T-helper 1 cell treated with Interleukin-12 subunit alpha and Interleukin-12 subunit beta and Interleukin-4 antibody, amounts not matched to agents 30 μg/mL and 1 μg/mL, for 36 hours (primary cell): ENCODE measurements at regions not wholly inside any gene's neighbourhood (a gene's known extent, or its start where the extent isn't known, plus 50 kb on each side); places are given as distances from the start of the nearest gene placed in this dataset.

ENCODE experiments used
- H3K27ac Mint-ChIP-seq: one replicate; pipeline ENCODE4 v1.8.0; 2021; ENCODE audit warnings: mild to moderate bottlenecking, mixed read lengths
- H3K27me3 Mint-ChIP-seq: one replicate; pipeline ENCODE4 v1.8.0; 2021; ENCODE audit warnings: low read depth, mixed read lengths
- H3K36me3 Mint-ChIP-seq: one replicate; pipeline ENCODE4 v1.8.0; 2021; ENCODE audit warnings: low read depth, mixed read lengths
- H3K4me1 Mint-ChIP-seq: one replicate; pipeline ENCODE4 v1.8.0; 2021; ENCODE audit warnings: low read depth, mixed read lengths
- H3K4me3 Mint-ChIP-seq: one replicate; pipeline ENCODE4 v1.8.0; 2021; ENCODE audit warnings: mild to moderate bottlenecking, moderate library complexity, mixed read lengths
- H3K9me3 Mint-ChIP-seq: one replicate; pipeline ENCODE4 v1.8.0; 2021; ENCODE audit warnings: mixed read lengths

- Mint-ChIP-seq H3K27ac (no peak overlapping the region), H3K4me1 (peaks cover 15% of the 10 kb centered on the region), H3K27me3 (no peaks in the 10 kb centered on the region), H3K9me3 (no peaks in the 10 kb centered on the region), H3K36me3 (peaks cover 1% of the 10 kb centered on the region), H3K4me3 (no peak overlapping the region)
Measured at GRCh38 chr13:30134578-30134977, 172.8 kb downstream of the KATNAL1 start.

- no peak overlapping the region for H3K4me3 Mint-ChIP-seq
- H3K4me1 Mint-ChIP-seq: peaks cover 15% of the 10 kb centered on the region
- no peaks in the 10 kb centered on the region for H3K9me3 Mint-ChIP-seq
- peaks cover 1% of the 10 kb centered on the region for H3K36me3 Mint-ChIP-seq
- no peak overlapping the region for H3K27ac Mint-ChIP-seq
- no peaks in the 10 kb centered on the region for H3K27me3 Mint-ChIP-seq
Measured at GRCh38 chr13:30133996-30134395, 173.4 kb downstream of the KATNAL1 start.

- peaks cover 1% of the 10 kb centered on the region for H3K36me3 Mint-ChIP-seq
- H3K4me1 Mint-ChIP-seq: peaks cover 18% of the 10 kb centered on the region
- no peak overlapping the region for H3K4me3 Mint-ChIP-seq
- H3K27ac Mint-ChIP-seq: no peak overlapping the region
- H3K27me3 Mint-ChIP-seq: no peaks in the 10 kb centered on the region
- H3K9me3 Mint-ChIP-seq: no peaks in the 10 kb centered on the region
Measured at GRCh38 chr13:30133554-30133912, 173.8 kb downstream of the KATNAL1 start.

GRCh38 chr13:30132623-30133553, 174.5 kb downstream of the KATNAL1 start:
- H3K27ac Mint-ChIP-seq: peak overlapping the region; percentile 68
- peaks cover 20% of the 10 kb centered on the region for H3K4me1 Mint-ChIP-seq
- H3K4me3 Mint-ChIP-seq: no peak overlapping the region
- H3K9me3 Mint-ChIP-seq: no peaks in the 10 kb centered on the region
- H3K36me3 Mint-ChIP-seq: peaks cover 1% of the 10 kb centered on the region
- H3K27me3 Mint-ChIP-seq: no peaks in the 10 kb centered on the region

GRCh38 chr13:30129411-30129810, 177.9 kb downstream of the KATNAL1 start:
- Mint-ChIP-seq H3K36me3 (no peaks in the 10 kb centered on the region), H3K27me3 (no peaks in the 10 kb centered on the region)

GRCh38 chr13:30128591-30128990, 178.8 kb downstream of the KATNAL1 start:
- Mint-ChIP-seq H3K9me3 (no peaks in the 10 kb centered on the region), H3K4me1 (peaks cover 15% of the 10 kb centered on the region), H3K36me3 (no peaks in the 10 kb centered on the region), H3K27ac (no peak overlapping the region), H3K27me3 (no peaks in the 10 kb centered on the region), H3K4me3 (no peak overlapping the region)

More at GRCh38 chr13:30129411-30129810, 177.9 kb downstream of the KATNAL1 start:
- Mint-ChIP-seq H3K27ac (no peak overlapping the region), H3K4me3 (no peak overlapping the region), H3K9me3 (no peaks in the 10 kb centered on the region), H3K4me1 (peaks cover 16% of the 10 kb centered on the region)

GRCh38 chr13:30128095-30128494, 179.3 kb downstream of the KATNAL1 start:
- Mint-ChIP-seq H3K4me1 (peaks cover 10% of the 10 kb centered on the region), H3K4me3 (no peak overlapping the region), H3K36me3 (no peaks in the 10 kb centered on the region), H3K27ac (no peak overlapping the region), H3K27me3 (no peaks in the 10 kb centered on the region), H3K9me3 (no peaks in the 10 kb centered on the region)

GRCh38 chr13:30126903-30127428, 180.4 kb downstream of the KATNAL1 start:
- Mint-ChIP-seq H3K27me3 (no peaks in the 10 kb centered on the region), H3K9me3 (no peaks in the 10 kb centered on the region), H3K4me3 (no peak overlapping the region), H3K4me1 (peaks cover 9% of the 10 kb centered on the region), H3K27ac (no peak overlapping the region), H3K36me3 (no peaks in the 10 kb centered on the region)

- H3K27ac Mint-ChIP-seq: no peak overlapping the region
- peaks cover 20% of the 10 kb centered on the region for H3K4me1 Mint-ChIP-seq
- no peak overlapping the region for H3K4me3 Mint-ChIP-seq
- H3K9me3 Mint-ChIP-seq: no peaks in the 10 kb centered on the region
- no peaks in the 10 kb centered on the region for H3K27me3 Mint-ChIP-seq
- H3K36me3 Mint-ChIP-seq: no peaks in the 10 kb centered on the region
Measured at GRCh38 chr13:30125422-30126073, 181.8 kb downstream of the KATNAL1 start.

- Mint-ChIP-seq H3K9me3 (no peaks in the 10 kb centered on the region), H3K27me3 (no peaks in the 10 kb centered on the region), H3K4me1 (peaks cover 33% of the 10 kb centered on the region), H3K4me3 (no peak overlapping the region), H3K27ac (no peak overlapping the region), H3K36me3 (no peaks in the 10 kb centered on the region)
Measured at GRCh38 chr13:30124131-30124768, 183.1 kb downstream of the KATNAL1 start.

GRCh38 chr13:30123575-30123974, 183.8 kb downstream of the KATNAL1 start:
- Mint-ChIP-seq H3K27me3 (no peaks in the 10 kb centered on the region), H3K27ac (no peak overlapping the region), H3K9me3 (no peaks in the 10 kb centered on the region), H3K36me3 (no peaks in the 10 kb centered on the region), H3K4me1 (peaks cover 34% of the 10 kb centered on the region), H3K4me3 (no peak overlapping the region)

GRCh38 chr13:30121666-30122065, 185.7 kb downstream of the KATNAL1 start:
- Mint-ChIP-seq H3K27me3 (peaks cover 8% of the 10 kb centered on the region), H3K27ac (no peak overlapping the region), H3K9me3 (no peaks in the 10 kb centered on the region), H3K4me1 (peaks cover 37% of the 10 kb centered on the region), H3K36me3 (peaks cover 3% of the 10 kb centered on the region), H3K4me3 (no peak overlapping the region)

- Mint-ChIP-seq H3K4me1 (peaks cover 37% of the 10 kb centered on the region), H3K27ac (no peak overlapping the region), H3K36me3 (peaks cover 3% of the 10 kb centered on the region), H3K9me3 (no peaks in the 10 kb centered on the region), H3K27me3 (peaks cover 8% of the 10 kb centered on the region), H3K4me3 (no peak overlapping the region)
Measured at GRCh38 chr13:30121244-30121643, 186.1 kb downstream of the KATNAL1 start.

- Mint-ChIP-seq H3K36me3 (peaks cover 3% of the 10 kb centered on the region), H3K9me3 (no peaks in the 10 kb centered on the region), H3K27ac (peak overlapping the region; percentile 70), H3K27me3 (peaks cover 8% of the 10 kb centered on the region), H3K4me1 (peaks cover 39% of the 10 kb centered on the region), H3K4me3 (peak overlapping the region; percentile 27)
Measured at GRCh38 chr13:30120133-30120822, 187.1 kb downstream of the KATNAL1 start.
